ENCODE measurements at regions not wholly inside any gene's neighbourhood (a gene's known extent, or its start where the extent isn't known, plus 50 kb on each side); places are given as distances from the start of the nearest gene placed in this dataset.
"Not testable (repeated sequence)": the region's sequence is repeated elsewhere in the genome, so short reads cannot be mapped to it uniquely, and the experiment has no call there.

- H3K36me3 ChIP-seq (ENCODE audit: insufficient read depth, low read length, poor library complexity, severe bottlenecking); BruUV-seq (replicated peaks); H3K4me3 ChIP-seq (ENCODE audit: low read depth, low read length, poor library complexity, severe bottlenecking); H3K4me1 ChIP-seq (ENCODE audit: insufficient read depth, low read length, poor library complexity, severe bottlenecking); H3K9me3 ChIP-seq (ENCODE audit: low read depth, low read length, poor library complexity, severe bottlenecking); H3K27me3 ChIP-seq (replicated peaks; ENCODE audit: insufficient read depth, low read depth, low read length, poor library complexity); DNase-seq (ENCODE audit: low spot score); POLR2A ChIA-PET (ENCODE audit: low non-redundant PET); CTCF ChIA-PET; intact Hi-C loops (cut with micrococcal nuclease; ENCODE audit: unreplicated experiment); H3K27ac ChIP-seq (ENCODE audit: low read depth, low read length, poor library complexity, severe bottlenecking): not testable (repeated sequence)
Observed at GRCh38 chr14:19239981-19240380, 194.2 kb downstream of the POTEG start.

DNA sequence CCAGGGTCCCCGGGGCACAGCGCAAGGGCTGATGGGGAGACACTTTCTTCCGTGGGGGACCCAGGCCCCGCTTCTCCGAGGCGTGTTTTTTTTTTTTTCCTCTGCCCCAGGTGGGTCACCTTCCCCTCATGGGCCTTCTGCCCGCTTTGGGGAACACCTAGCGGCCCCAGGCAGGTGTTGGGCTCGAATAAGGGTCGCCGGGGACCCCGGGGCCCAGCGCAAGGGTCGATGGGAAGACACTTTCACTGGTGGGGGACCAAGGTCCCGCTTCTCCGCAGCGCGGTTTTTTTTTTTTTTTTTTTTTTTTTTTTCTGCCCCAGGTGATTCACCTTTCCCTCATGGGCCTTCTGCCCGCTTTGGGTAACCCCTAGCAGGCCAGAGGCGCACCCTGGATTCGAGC is 193.8 kb downstream of the POTEG start:
- H3K27me3 ChIP-seq (replicated peaks; ENCODE audit: insufficient read depth, low read depth, low read length, poor library complexity); BruUV-seq (replicated peaks); CTCF ChIA-PET; H3K36me3 ChIP-seq (ENCODE audit: insufficient read depth, low read length, poor library complexity, severe bottlenecking); H3K27ac ChIP-seq (ENCODE audit: low read depth, low read length, poor library complexity, severe bottlenecking); H3K4me3 ChIP-seq (ENCODE audit: low read depth, low read length, poor library complexity, severe bottlenecking); intact Hi-C loops (cut with micrococcal nuclease; ENCODE audit: unreplicated experiment); H3K4me1 ChIP-seq (ENCODE audit: insufficient read depth, low read length, poor library complexity, severe bottlenecking); POLR2A ChIA-PET (ENCODE audit: low non-redundant PET); H3K9me3 ChIP-seq (ENCODE audit: low read depth, low read length, poor library complexity, severe bottlenecking); DNase-seq (ENCODE audit: low spot score): not testable (repeated sequence)

GRCh38 chr14:19241451-19241850 is 192.7 kb downstream of the POTEG start:
- H3K36me3 ChIP-seq (ENCODE audit: insufficient read depth, low read length, poor library complexity, severe bottlenecking); DNase-seq (ENCODE audit: low spot score); H3K4me1 ChIP-seq (ENCODE audit: insufficient read depth, low read length, poor library complexity, severe bottlenecking); BruUV-seq (replicated peaks); POLR2A ChIA-PET (ENCODE audit: low non-redundant PET); H3K27ac ChIP-seq (ENCODE audit: low read depth, low read length, poor library complexity, severe bottlenecking); H3K4me3 ChIP-seq (ENCODE audit: low read depth, low read length, poor library complexity, severe bottlenecking); intact Hi-C loops (cut with micrococcal nuclease; ENCODE audit: unreplicated experiment); H3K9me3 ChIP-seq (ENCODE audit: low read depth, low read length, poor library complexity, severe bottlenecking); H3K27me3 ChIP-seq (replicated peaks; ENCODE audit: insufficient read depth, low read depth, low read length, poor library complexity); CTCF ChIA-PET: not testable (repeated sequence)

DNA sequence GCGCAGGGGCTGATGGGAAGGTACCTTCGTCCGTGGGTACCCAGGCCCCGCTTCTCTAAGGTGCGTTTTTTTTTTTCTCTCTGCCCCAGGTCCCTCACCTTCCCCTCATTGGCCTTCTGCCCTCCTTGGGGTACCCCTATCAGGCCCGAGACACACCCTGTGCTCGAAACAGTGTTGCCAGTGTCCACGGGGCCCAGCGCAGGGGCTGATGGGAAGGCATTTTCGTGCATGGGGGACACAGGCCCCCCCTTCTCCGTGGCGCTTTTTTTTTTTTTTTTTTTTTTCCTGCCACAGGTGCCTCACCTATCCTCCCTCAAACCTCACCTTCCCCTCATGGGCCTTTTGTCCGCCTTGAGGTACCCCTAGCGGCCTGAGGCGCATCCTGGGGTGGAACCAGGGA is 191.6 kb downstream of the POTEG start:
- H3K27ac ChIP-seq (ENCODE audit: low read depth, low read length, poor library complexity, severe bottlenecking); H3K9me3 ChIP-seq (ENCODE audit: low read depth, low read length, poor library complexity, severe bottlenecking); POLR2A ChIA-PET (ENCODE audit: low non-redundant PET); intact Hi-C loops (cut with micrococcal nuclease; ENCODE audit: unreplicated experiment); H3K4me1 ChIP-seq (ENCODE audit: insufficient read depth, low read length, poor library complexity, severe bottlenecking); H3K27me3 ChIP-seq (replicated peaks; ENCODE audit: insufficient read depth, low read depth, low read length, poor library complexity); DNase-seq (ENCODE audit: low spot score); H3K4me3 ChIP-seq (ENCODE audit: low read depth, low read length, poor library complexity, severe bottlenecking); BruUV-seq (replicated peaks); CTCF ChIA-PET; H3K36me3 ChIP-seq (ENCODE audit: insufficient read depth, low read length, poor library complexity, severe bottlenecking): not testable (repeated sequence)

DNA sequence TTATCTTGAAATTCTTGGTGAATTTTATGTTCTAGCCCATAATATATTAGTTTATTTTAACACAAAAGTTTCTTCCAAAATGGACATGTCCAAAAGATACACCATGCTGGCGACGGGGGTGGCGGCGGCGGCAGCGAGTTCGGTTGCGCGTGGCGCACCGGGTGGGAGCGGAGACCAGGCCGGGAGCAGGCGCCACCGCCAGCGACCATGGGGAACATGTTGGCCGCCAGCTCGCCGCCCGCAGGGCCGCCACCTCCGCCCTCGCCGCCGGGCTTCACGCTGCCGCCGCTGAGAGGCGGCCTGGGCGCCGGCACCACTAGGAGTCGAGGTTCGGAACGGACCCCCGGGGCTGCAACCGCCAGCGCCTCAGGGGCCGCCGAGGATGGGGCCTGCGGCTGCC is 167.2 kb downstream of the POTEG start:
- intact Hi-C loops (cut with micrococcal nuclease; ENCODE audit: unreplicated experiment), result not testable (repeated sequence)

GRCh38 chr14:19267636-19268035 is 166.5 kb downstream of the POTEG start:
- peak; percentile 0 for DNase-seq (ENCODE audit: low spot score)
- H3K4me3 ChIP-seq (ENCODE audit: low read depth, low read length, poor library complexity, severe bottlenecking); intact Hi-C loops (cut with micrococcal nuclease; ENCODE audit: unreplicated experiment); H3K27me3 ChIP-seq (replicated peaks; ENCODE audit: insufficient read depth, low read depth, low read length, poor library complexity); H3K9me3 ChIP-seq (ENCODE audit: low read depth, low read length, poor library complexity, severe bottlenecking); H3K36me3 ChIP-seq (ENCODE audit: insufficient read depth, low read length, poor library complexity, severe bottlenecking); BruUV-seq (replicated peaks); CTCF ChIA-PET; H3K27ac ChIP-seq (ENCODE audit: low read depth, low read length, poor library complexity, severe bottlenecking); POLR2A ChIA-PET (ENCODE audit: low non-redundant PET); H3K4me1 ChIP-seq (ENCODE audit: insufficient read depth, low read length, poor library complexity, severe bottlenecking): not testable (repeated sequence)

More for the DNA sequence above, 167.2 kb downstream of the POTEG start:
- H3K4me3 ChIP-seq (ENCODE audit: low read depth, low read length, poor library complexity, severe bottlenecking); H3K4me1 ChIP-seq (ENCODE audit: insufficient read depth, low read length, poor library complexity, severe bottlenecking); H3K27me3 ChIP-seq (replicated peaks; ENCODE audit: insufficient read depth, low read depth, low read length, poor library complexity); H3K36me3 ChIP-seq (ENCODE audit: insufficient read depth, low read length, poor library complexity, severe bottlenecking); BruUV-seq (replicated peaks); H3K9me3 ChIP-seq (ENCODE audit: low read depth, low read length, poor library complexity, severe bottlenecking); DNase-seq (ENCODE audit: low spot score); CTCF ChIA-PET; POLR2A ChIA-PET (ENCODE audit: low non-redundant PET); H3K27ac ChIP-seq (ENCODE audit: low read depth, low read length, poor library complexity, severe bottlenecking): not testable (repeated sequence)

DNA sequence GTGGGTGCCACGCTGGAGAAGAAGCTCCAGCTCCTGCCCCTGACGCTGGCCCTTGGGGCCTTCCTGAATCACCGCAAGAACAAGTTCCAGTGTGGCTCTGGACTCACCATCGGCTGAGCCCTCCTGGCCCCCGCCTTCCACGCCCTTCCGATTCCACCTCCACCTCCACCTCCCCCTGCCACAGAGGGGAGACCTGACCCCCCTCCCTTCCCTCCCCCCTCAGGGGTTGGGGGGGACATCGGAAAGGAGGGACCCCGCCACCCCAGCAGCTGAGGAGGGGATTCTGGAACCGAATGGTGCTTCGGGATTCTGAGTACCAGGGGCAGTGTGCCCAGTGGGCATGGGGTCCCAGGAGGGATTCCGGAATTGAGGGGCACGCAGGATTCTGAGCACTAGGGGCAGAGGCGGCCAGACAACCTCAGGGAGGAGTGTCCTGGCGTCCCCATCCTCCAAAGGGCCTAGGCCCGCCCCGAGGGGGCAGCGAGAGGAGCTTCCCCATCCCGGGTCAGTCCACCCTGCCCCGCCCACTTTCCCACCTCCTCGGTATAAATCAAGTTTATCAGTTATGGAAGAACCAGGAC is 166.0 kb downstream of the POTEG start:
- CTCF ChIA-PET; intact Hi-C loops (cut with micrococcal nuclease; ENCODE audit: unreplicated experiment); H3K9me3 ChIP-seq (ENCODE audit: low read depth, low read length, poor library complexity, severe bottlenecking); H3K4me3 ChIP-seq (ENCODE audit: low read depth, low read length, poor library complexity, severe bottlenecking); DNase-seq (ENCODE audit: low spot score); H3K27ac ChIP-seq (ENCODE audit: low read depth, low read length, poor library complexity, severe bottlenecking); BruUV-seq (replicated peaks); POLR2A ChIA-PET (ENCODE audit: low non-redundant PET); H3K36me3 ChIP-seq (ENCODE audit: insufficient read depth, low read length, poor library complexity, severe bottlenecking); H3K27me3 ChIP-seq (replicated peaks; ENCODE audit: insufficient read depth, low read depth, low read length, poor library complexity); H3K4me1 ChIP-seq (ENCODE audit: insufficient read depth, low read length, poor library complexity, severe bottlenecking): not testable (repeated sequence)

DNA sequence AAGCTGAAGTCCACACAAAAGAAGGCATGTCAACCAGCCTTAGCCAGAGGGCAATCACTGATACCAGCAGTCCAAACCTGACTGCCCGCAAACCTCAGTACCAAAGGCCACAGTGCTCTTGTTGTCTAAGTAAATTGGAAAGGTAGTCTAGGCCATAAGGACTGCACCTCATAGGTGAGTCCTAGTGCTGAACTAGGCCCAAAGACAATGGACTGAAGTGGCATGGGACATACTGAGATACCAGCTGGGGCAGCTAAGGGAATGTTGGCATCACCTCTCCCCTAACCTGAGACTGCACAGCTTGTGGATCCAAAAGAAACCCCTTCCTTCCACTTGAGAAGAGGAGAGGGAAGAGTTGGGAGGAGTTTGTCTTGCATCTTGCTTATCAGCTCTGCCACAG is 161.9 kb downstream of the POTEG start:
- H3K27me3 ChIP-seq (replicated peaks; ENCODE audit: insufficient read depth, low read depth, low read length, poor library complexity); BruUV-seq (replicated peaks); H3K36me3 ChIP-seq (ENCODE audit: insufficient read depth, low read length, poor library complexity, severe bottlenecking); H3K27ac ChIP-seq (ENCODE audit: low read depth, low read length, poor library complexity, severe bottlenecking); POLR2A ChIA-PET (ENCODE audit: low non-redundant PET); H3K4me3 ChIP-seq (ENCODE audit: low read depth, low read length, poor library complexity, severe bottlenecking); DNase-seq (ENCODE audit: low spot score); intact Hi-C loops (cut with micrococcal nuclease; ENCODE audit: unreplicated experiment); H3K4me1 ChIP-seq (ENCODE audit: insufficient read depth, low read length, poor library complexity, severe bottlenecking); H3K9me3 ChIP-seq (ENCODE audit: low read depth, low read length, poor library complexity, severe bottlenecking); CTCF ChIA-PET: not testable (repeated sequence)

Data from A673 (cell line).